Fibroblast of skin of abdomen (primary cell): ENCODE measurements at regions not wholly inside any gene's neighbourhood (a gene's known extent, or its start where the extent isn't known, plus 50 kb on each side); places are given as distances from the start of the nearest gene placed in this dataset.

Source experiments
- DNase-seq: peaks from one replicate; pipeline ENCODE4 v3.0.0-alpha.2; 2013

DNA sequence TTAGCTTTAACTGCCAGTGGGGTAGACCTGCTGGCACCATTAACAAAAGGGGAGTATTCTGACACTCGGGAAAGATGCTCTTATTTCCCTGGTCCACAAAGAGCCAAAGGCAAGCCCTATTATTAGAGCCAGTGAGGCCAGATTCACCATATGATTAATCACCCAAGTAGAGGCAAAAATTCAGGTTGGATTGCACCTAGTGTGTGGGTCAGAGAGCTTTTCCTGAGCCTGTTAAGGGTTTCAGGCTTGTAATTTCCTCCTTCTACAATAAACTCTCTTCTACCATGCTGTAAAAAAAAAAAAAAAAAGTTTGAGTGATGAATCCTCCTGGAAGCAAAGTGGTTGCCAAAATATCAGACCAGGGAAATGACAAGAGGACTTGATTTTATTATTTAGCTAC lies 163.5 kb downstream of the MBL2 start:
- no peak for DNase-seq

DNA sequence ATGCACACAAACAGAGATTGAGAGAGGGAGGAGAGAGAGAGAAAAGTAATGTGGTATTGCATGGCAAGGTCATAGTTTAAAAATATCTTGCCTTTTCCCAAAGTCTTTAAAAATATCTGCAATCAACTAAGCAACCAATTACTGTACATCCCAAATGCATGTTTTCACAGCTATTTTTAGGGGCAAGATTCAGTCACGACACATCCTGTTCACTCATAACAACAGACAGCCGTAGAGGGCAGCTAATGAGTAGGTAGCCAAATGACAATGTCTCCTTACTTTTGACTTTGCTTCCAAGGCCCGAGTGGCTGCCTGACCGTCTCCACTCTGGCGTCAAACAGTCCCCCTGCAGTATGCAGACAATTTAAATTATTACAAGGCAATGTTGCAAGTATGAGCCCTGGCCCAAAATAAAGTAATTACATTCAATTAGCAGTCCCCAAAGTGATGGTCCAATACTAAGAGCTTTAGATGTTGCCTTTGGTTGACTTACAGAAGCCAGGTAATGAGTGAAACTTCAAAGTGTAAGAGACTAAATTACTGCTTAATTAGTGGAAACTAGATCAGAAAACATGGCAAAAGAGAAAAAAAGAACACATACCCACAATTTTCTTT lies 162.9 kb downstream of the MBL2 start:
- no peak for DNase-seq

DNA sequence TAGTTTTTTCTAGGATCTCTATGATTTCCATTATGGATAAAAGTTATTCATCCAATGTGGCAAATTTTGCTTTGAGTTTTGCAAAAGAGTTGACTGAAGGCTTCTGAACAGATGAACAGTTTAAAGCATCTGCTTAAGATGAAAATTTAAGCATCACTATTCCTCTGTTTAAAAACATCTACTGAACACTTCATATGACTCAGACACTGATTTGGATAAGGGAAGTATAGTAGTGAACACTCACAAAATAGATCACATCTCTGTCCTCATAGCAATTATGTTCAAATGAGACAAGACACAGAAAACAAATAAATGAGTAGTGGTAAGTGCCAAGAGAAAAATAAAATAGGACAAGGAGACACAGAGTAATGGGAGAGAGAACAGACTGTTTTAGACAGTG lies 157.3 kb downstream of the MBL2 start:
- no peak for DNase-seq

DNA sequence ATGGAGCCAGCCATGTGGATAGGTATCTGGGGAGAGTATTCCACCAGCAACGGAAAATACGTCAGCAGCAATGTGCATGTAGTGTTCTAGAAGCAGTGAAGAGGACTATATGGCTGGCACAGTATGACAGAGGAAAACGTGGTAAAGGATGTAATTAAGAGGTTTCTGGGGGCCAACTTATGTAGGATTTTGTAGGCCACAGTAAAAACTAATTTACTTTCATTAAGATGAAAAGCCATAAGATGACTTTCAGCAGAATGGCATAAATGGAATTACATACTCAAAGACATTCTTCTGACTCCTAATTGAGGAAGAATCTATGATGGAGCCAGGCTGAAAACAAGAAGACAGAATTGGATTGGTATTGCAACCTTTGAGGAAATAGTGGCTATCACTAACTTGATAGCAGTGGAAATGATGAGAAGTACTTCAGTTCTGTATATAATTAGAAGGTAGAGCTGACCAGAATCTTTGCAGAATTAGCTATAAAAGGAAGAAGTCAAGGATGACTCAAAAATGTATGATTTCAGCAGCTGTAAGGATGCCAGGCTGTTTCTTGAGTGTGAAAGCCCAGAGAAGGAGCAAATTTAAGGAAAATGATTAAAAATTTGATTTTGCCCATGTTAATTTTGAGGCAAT lies 156.7 kb downstream of the MBL2 start:
- peak; percentile 62 for DNase-seq

DNA sequence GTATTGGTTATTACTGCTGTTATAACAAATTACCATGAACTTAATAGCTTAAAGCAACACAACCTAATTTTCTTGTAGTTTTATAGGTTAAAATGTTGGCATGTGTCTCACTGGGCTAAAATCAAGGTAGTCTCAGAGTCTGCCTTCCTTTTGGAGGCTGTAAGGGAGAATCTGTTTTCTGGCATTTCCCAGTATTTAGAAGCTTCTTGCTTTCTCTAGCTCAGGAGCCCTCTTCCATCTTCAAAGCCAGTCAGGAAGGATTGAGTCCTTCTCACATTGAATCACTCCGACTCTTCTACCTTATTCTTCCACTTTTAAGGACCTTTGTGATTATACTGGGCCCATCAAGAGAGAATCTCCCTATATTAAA lies 156.2 kb downstream of the MBL2 start:
- no peak for DNase-seq

DNA sequence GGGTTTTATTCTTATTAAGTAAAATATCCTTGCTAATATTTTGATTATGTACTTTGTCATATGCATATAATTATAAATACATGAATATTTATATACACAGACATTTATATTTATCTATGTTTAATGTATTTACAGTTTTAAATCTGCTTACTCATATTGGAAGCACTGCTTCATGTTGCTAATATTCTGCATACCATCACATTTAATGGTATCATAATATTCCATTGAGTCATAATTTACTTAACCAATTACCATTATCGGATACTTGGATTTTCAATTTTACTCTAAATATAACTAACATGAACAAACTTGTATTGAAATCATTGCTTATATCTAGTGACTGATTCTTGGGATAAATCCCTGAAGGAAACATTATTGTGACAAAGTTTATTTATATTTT lies 155.2 kb downstream of the MBL2 start:
- DNase-seq: no peak

DNA sequence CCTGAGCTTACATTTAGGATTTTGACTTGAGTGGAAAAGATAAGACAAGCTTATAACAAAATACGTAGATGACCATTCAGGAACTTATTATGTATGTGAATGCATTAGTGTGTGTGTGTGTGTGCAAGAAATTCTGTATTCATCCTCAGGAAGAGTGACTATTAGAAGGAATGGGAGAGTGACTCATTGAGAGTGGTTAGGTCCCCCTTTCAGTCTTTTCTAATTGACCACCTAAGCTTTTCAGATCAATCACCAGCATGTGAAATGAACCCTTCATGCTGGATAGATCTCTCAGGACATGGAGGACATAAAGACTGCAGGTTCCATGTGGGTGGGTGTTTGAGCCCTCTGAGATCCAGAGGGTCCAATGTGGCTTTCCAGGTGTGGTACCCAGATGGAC lies 153.5 kb downstream of the MBL2 start:
- no peak for DNase-seq

DNA sequence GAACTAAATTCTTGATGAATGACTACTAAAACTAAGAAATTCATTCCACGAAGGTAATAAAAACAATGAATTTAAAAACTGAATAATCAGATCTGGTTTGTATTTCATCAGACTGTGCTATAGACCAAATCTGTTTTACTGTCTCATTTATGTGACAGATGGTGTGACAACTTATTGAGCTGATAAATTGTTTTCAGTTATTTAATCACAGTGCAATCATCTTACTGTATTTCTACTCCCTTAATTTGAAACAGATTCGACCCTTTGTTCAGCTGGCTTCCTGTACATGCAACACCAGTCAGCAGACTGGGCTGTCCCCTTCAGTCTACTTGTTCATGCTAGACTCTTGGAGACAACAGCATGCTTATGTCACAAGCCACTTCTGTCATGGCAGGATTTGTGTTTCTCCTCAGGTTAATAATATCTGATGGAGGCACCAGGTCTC lies 150.9 kb downstream of the MBL2 start:
- DNase-seq: peak; percentile 87

DNA sequence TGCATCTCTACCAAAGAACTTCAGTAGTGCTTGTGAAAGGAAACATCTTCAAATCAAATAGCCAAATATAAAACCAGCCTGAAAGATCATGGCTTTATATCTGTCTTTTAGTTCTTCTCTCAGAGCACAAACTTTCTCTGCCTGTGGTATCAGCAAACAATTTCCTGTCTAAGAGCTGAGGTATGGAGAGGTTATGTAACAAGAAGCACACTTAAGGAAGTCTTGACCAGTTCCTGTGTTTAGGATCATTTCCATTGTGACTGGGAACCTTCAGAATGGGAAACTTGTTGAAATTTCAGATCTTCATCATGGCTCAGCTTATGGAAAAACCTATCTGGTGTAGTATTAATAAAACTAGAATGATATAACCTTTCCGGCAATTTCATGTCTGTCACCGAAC lies 148.8 kb downstream of the MBL2 start:
- DNase-seq: no peak

DNA sequence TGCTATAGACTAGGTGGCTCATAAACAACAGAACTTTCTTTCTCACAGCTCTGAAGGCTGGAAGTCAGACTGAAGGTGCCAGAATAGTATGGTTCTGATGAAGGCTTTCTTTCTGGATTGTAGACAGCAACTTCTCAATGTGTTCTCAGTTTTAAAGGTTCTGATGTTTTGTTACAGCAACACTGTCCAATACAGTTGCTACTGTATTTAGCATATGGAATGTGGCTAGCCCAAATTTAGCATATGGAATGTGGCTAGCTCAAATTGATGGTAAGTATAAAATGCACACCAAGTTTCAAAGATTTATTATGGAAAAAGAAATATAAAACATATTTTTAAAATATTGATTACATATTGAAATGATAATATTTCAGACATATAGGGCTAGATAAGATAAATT lies 145.3 kb downstream of the MBL2 start:
- no peak for DNase-seq

DNA sequence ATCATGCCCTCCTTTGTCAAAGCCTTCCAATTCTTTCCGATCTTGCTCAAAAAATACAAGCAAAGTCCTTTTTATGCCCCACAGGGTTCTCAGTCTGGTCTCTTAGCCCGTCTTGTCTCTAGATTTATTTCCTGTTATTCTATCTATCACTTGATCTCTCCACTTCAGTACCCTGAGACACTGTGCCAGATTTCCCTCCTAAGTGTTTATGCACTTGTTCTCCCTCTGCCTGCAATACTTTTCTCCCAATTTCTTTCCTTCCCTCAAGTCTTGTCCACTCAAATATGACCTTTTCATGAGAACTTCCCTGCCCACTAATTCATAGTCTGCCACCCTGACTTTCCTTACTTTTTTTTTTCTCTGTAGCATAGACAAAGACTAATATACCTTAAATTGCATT lies 141.4 kb downstream of the MBL2 start:
- DNase-seq: no peak

DNA sequence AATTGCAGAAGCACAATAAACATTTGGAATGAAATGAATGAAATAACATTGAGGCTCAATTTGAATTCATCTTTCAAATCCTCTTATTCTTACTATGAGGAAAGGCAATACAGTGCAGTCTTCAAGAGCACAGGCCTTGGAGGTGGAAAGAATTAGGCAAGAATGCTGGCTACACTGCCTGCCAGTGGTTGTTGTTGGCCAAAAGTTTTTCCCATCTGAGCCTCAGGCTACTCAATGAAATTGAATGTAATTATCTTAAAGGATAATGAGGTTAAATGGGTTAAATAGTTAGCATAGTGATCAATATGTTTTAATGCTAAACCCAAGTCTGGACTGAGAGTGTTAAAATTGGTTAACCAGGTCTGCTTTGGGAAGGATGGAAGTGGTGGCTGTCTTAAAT lies 140.9 kb downstream of the MBL2 start:
- DNase-seq: no peak

DNA sequence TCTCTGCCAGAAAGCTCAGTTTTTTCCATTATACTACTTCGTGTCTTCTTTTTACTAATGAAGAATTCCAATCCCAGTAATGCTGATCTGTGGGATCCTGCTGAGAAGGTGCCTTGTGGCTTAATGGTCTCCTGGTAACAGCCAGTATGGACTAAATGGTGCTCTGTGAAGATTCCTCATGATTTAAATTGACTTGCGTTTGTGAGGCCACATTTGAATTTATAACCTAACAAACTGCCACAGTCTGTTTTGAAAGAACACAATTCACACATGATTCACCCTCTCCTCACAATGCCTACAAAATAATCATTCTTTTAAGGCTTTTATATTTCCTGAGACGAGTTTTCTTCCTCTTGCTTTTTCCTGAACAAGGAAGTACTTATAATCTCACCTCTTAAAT lies 140.0 kb downstream of the MBL2 start:
- no peak for DNase-seq

DNA sequence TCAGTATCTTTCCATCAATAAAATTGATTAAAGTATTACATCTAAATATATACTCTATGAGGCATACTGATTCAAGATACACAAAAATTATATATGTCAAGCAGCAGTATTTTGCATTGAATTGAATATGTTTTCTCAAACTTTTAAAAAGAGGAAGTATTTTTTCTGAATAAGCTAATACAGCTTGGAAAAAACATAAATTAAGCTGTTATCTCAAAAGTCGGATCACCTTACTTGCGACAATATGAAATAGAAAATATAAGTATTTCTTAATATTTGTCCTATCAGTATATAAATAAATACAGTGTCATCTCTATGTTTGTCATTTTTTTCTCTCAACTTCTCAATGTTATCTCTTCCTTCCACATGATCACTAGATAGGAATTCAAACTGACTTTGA lies 139.3 kb downstream of the MBL2 start:
- no peak for DNase-seq

DNA sequence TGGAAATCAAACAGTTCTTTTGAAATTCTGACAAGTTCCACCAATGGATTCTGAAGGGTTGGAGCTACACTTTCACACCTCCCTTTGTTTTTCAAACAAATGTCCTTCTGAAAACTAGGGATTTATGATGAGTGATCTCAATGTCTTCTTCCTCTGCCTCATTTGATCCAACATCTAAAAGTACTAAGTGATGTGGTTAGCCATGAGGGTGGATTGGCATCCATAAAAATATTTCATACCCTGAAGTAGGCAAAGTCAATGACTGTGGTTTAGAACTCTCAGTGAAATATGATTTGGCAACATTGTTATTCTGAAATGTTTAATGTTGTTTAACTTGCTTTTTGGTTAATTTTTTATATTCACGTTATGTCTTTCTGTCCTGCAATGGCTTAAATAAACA lies 136.9 kb downstream of the MBL2 start:
- DNase-seq: peak; percentile 39

DNA sequence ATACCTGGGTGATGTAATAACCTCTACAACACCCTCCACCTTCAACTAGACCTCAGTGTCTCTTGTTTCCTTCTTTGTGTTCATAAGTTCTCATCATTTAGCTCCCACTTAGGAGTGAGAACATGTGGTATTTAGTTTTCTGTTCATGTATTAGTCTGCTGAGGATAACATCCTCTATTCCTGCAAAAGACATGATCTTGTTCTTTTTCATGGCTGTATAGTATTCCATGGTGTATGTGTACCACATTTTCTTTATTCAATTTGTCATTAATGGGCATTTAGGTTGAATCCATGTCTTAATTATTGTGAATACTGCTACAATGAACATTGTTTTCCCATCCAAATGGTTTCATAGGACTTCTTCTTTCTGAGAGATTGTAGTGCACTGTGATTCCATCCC lies 135.7 kb downstream of the MBL2 start:
- DNase-seq: no peak

DNA sequence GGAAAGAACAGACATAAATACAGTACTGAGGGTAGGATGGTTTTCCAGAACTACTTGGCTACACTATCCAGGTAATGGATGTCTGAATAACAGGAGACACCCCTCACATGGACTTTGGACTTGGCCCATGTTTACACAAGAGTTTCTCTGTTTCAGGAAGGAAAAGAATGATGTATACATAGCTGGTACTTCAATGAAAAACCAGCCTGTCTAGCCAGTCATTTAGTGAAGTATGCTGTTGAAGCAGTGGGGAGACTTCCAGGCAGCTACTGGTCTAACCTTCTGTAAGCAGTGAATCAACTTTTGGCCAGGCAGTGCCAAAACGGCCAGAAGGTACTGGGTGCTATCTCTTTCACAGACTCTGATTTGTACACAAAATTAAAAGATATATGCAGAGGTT lies 135.0 kb downstream of the MBL2 start:
- DNase-seq: no peak

DNA sequence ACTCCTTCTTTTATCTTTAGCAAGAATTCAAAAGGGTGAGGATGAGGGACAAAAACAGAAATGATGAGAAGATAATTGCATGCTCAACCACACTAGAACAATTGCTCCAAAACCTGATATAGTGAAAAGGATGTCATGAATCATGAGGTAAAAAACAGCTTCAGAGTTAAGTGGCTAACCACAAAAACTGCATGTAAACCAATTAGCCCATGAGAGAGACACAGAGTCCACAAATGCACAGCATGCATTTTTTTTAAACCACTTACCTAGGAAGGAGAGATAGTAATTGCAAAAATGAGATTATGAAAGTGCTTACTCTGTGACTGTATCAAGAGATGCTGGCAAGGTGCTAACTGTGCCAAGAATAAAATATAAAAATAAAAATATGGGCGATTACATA lies 132.9 kb downstream of the MBL2 start:
- peak; percentile 57 for DNase-seq

DNA sequence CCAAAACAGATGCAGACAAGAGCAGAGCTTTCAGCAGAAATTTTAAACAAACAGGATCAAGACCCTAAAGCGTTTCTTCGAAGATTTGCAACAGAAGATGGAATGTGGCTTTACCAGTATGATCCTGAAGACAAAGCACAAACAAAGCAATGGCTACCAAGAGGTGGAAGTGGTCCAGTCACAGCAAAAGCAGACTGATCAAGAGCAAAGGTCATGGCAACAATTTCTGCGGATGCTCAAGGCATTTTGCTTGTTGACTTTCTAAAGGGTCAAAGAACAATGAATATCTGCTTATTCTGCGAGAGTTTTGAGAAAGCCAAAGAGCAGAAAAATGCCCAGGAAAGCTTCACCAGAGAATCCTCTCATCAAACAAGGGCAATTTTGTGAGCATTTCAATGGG lies 130.4 kb downstream of the MBL2 start:
- no peak for DNase-seq

DNA sequence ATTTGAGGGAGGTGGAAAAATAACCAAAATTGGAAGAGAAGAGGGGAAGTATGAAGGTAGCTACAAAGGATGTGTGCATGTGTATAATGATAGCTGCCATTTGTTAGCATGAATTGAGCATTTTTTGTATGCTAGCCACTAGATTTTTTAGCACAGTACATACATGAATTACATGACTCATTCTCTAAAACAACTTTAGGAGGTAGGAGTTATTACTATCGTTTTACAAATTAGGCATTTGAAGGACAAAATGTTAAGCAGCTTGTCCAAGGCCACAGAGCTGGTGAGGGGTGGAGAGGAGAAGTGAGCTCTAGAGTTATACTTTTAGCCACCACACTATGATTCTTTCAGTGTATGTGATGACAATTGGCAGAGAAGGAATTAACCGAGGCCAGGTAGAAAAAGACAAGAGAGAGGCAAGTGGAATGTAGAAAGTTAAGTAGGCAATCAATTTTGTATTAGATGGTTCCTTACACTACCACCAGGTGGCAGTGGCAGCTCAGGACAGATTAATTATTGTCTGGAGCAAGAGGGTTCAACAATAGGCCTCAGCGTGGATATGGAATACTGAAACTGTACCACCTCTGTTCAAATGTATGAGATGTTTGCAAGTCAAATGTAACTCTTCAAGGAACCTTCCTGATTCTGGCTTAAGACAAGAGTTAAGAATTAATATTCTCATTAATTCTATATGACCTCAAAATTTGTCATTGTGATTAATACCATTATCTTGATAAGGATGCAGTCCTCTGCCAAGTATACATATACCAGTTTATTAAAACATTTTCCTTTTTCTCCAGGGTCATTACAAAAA lies 128.0 kb downstream of the MBL2 start:
- peak; percentile 49 for DNase-seq

DNA sequence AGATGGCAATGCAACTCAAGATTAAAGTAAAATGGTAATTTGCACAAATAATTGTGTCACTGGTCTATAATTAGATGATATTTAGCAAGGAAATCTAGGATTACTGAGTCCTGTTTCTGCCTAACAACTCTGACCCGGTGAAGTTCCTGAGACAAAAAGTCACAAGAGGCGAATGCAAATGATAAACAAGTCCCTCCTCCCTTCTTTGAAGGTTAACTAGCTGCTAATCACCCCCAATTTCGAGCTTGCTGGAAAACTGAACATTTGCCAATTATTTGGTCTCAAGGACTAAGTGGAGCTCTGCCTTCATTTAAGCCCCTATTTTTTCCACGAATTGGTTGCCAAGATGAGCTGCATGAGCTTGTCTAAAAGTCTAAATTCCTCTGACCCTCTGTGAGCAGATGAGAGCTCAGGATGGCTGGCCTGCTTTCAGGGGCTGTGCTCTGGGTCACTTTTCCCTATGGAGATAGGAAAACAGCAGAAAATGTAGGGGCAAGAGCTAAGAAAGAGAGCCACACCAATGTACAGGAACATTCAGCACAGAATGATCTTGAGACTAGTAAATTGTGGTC lies 127.3 kb downstream of the MBL2 start:
- no peak for DNase-seq

DNA sequence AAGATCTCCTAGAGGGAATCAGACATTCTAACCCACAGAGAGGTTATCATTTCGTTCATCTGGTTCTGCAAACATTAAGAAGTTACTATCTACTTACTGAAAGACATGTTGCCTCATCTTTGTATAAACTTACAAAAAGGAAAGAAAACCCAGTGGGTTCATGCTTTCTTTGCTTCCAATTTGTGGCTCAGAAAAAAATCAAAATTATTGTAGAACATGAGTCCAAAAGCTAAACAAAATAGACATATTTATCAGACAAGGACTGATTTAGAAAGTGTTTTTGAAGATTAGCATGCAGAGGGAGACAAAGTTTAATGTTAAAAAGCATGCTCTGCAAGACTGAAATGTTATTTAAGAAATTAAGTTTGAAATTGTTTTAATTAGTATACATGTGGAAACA lies 123.1 kb downstream of the MBL2 start:
- no peak for DNase-seq

DNA sequence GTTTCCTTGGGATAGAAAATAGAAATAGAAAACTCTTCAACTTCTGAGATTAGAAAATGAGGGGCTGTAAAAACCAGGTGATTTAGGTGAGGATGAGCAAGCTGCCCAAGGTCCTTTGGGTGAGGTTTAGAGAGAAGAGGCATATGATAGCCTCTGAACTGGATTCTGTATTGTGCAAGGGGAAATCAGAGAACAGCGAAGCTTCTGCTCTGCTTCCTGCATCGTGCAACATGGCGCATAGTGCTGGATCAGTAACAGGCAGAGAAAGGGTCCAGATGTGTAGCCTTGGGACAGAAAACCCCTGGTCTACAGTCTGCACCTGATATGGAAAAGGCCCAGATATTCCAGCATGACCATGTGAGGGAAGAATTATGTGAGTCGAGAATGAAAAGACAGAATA lies 121.7 kb downstream of the MBL2 start:
- no peak for DNase-seq

DNA sequence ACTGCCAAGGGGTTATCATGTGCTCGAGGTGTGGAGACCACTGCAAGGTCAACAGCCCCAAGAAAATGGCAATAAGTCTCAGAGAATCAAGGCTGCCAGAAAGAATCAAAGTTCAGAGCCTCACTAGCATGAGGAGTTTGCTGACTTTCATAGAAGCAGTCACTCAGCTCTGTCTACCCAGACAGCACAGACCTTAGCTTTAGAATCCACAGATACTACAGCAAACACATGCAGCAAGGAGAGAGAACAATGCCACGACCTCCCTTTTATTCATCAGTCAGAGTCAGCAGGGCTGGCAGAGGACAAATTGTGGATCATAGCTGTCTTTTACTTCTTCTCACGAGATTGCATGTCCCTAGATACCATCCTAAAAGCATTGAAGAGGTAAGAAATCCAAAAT lies 121.3 kb downstream of the MBL2 start:
- DNase-seq: no peak
